ENCODE measurements at regions not wholly inside any gene's neighbourhood (a gene's known extent, or its start where the extent isn't known, plus 50 kb on each side); places are given as distances from the start of the nearest gene placed in this dataset.

DNA sequence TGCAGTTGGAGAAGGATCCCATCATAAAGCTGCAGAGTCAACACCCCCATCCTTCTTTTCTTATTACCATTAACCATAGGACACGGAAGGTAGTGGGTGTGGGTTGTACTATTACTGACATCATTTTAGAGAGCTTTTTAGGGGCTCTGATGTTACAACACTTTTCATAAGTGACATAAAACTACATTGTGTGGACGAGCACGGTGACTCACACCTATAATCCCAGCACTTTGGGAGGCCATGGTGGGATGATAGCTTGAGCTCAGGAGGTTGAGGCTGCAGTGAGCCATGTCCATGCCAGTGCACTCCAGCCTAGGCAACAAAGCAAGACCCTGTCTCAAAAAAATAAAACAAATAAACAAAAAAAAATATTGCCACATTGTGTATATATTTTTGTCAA is 167.1 kb downstream of the DUSP6 start:
- DNase-seq (ENCODE audit: low spot score): no peak

DNA sequence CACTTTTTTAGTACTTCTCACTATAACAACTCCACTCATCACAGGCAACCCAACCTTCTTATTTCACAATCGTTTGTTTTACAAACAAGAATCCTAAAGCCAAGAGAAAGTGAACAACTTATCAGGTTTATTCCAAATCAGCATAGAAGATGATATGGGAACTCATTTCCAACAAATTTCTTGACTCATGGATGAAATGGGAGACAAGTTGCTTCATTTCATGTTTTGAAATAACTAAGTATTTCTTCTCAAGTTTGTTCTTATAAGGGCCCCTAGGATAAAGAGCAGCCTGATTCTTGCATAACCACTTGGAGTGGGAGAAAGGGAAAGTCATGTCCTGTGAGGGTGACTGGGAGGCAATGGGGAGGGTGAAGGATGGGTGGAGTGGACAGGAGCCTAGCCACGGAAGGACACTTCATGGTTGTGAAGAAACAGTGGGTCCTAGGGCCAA is 168.3 kb downstream of the DUSP6 start:
- no peak for DNase-seq (ENCODE audit: low spot score)

DNA sequence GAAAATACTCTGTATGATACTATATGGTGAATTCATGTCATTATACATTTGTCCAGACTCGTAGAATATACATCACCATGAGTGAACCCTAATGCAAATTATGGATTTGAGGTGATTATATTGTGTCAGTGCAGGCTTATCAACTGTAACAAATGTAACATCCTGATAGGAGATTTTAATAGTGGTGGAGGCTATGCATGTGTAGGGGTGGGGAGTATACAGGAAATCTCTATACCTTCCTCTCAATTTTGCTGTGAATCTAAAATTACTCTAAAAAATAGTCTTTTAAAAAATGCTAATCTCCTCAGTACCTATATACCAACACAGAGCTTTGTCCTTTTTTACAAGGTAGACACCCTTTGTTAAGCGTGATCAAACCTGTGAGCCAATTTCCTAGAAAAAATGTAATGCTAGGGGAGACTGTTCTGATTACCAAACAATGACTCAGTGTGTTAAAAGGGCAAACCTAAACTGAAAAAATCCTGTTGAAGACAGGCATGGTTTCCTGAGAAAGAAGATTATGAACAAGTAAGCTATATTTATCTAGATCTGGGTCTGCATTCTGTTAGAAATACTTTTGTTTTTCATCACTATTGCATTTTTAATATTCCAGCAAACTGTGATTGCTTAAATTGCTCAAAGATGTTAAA is 170.9 kb downstream of the DUSP6 start:
- DNase-seq (ENCODE audit: low spot score): peak; percentile 38

DNA sequence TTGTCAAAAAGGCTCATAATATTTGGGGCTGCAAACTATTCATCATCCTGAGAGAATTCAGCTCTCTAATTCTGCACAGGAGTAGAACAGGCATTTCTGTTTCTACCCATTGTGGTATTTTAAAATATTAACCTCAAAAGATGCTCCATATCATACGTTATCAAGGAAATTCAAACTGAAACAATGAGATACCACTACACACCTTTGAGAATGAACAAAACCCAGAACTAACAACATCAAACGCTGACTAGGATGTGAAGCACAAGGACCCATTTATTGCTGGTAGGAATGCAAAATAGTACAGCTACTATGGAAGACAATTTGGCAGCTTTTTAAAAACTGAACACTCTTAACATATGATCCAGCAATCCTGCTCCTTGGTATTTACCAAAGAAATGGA is 171.8 kb downstream of the DUSP6 start:
- no peak for DNase-seq (ENCODE audit: low spot score)

DNA sequence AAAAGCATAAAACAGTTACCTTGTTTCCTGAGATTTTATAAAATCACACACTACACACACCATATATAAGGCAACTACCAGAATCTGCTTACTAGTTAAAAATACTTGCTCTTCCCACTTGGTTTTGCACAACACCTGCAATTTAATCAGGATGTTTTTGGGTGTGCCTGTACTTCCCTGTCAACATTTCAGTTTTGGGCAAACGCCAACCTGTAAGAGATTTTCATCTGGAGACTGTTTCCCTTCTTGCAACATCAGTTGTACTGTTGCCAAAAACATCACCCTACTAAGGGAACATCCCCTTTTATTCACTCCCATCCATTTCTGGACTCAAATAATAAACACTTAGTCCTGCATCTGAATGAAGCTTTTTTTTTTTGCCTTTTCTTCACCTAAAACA is 172.3 kb downstream of the DUSP6 start:
- DNase-seq (ENCODE audit: low spot score): no peak

DNA sequence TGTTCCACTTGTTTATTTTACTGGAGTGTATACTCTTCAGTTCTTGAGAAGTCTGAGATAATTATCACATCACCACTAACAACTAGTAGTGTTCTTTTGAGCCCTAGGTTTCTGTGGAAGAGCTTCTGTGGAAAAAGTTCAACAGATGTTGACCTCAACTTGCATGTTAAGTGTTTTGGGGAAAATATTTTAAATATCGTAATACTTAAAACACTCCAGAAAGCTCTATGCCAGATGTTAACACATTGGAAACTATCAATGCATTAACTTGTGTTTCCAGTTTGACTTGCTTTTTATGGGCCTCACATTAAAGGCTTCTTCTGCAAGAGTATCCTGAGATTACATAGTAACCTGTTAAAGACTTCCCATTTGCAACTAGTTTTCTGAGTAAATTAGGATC is 173.1 kb downstream of the DUSP6 start:
- no peak for DNase-seq (ENCODE audit: low spot score)

DNA sequence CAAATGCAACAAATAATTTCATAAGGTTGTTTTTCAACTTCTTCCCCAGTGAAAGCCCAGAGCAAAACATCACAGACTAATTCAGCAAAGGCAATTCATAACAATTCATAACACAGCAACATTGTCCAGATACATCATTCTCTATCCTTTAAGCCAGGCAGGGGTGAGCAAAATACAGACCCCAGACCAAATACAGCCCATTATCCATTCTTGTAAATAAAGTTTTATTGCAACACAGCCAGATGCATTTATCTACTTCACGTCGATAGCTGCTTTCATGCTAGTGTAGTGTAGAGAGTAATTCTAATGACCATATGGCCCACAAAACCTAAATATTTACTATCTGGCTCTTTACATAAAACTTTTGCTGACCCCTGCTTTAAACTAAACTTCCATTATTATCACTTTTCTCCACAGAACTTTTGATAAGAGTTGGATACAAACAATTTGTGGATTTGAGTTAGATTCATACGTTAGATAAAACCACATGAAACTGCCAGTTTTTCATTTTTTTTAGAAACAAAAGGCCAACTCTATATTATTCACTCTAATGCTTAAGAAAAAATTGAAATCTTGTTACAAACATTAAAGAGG is 174.4 kb downstream of the DUSP6 start:
- DNase-seq (ENCODE audit: low spot score): no peak

DNA sequence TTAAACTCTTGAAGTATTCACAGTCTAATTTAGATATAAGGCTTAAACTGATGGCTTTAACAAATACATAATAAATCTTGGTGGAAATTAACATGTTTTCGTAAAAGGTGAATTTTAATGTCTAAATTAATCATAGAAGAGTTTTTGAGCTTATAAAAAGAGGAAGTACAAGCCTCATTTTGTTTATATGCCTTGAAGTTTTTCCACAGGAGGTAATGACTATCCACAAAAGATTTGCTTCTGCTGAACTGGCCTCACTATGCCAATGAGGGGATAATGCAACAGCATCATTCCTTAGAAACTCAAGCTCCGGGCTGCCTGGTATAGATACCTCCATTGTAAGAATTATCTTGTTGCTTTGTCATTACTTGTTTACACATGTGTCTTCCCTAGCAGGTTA is 175.6 kb downstream of the DUSP6 start:
- DNase-seq (ENCODE audit: low spot score): no peak

DNA sequence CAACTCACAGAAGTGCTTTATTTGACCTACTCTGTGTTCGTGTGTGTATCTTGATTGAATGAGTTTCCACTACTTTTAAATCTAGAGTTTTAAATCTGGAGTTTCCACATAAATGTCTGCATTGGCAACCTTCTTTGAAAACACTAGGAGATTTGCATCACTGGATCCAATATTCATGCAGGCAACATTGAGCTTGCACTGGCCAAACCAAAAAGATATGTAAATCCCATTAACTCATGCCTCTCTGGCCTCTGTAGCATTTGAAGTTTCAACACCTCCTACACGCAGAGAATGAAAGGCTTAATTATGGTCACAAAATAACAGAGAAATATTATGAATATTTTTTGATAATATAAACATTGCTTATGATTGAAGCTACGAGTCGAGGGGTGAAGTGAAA is 178.6 kb downstream of the DUSP6 start:
- DNase-seq (ENCODE audit: low spot score): no peak

DNA sequence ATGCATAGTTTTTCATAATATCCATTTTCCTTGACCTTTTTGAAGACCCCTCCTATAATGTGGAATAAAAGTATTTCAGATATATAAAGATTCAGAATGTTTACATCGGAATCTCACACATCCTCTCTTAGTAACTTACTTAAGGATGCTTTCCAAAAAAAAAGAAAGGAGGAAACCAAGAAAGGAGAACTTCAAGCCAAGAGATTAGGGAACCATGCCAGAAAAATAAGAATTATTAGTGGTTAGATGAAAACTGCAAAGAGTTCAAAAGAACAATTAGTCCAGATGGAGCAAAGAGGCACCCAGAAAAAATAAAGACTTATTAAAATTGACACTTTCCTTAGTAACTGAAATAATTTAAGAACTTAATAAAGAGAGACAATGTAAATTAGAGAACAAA is 179.2 kb downstream of the DUSP6 start:
- no peak for DNase-seq (ENCODE audit: low spot score)

DNA sequence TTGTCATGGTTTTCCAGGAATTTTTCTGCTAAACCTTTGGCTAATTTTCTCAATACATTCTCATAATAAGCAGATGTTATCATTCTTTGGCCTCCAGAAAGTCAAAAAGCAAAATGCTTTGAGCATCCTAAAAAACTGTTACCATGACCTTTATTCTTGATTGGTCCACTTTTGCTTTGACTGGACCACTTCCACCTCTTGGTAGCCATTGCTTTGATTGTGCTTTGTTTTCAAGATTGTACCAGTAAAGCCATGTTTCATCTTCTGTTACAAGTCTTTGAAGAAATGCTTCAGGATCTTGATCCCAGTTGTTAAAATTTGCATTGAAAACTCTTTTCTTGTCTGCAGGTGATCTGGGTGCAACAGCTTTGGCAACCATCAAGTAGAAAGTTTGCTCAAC is 180.1 kb downstream of the DUSP6 start:
- no peak for DNase-seq (ENCODE audit: low spot score)

DNA sequence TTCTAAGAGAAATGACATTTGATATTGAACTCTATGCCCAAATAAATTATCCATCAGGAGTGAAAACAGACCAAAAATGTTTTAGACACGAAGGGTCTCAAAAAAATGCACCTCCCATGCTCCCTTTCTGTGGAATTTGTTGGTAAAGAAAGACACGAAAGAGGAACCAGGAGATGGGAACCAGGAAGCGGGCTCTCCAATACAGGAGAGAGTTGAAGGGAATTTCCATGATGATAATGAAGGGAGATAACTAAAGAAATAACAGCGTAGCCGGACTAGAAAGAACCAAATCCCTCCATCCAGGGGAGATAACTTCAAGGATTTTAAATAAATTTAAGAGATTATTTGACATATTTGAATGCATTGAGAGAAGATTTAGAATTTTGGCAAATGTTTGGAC is 183.0 kb downstream of the DUSP6 start:
- DNase-seq (ENCODE audit: low spot score): no peak

DNA sequence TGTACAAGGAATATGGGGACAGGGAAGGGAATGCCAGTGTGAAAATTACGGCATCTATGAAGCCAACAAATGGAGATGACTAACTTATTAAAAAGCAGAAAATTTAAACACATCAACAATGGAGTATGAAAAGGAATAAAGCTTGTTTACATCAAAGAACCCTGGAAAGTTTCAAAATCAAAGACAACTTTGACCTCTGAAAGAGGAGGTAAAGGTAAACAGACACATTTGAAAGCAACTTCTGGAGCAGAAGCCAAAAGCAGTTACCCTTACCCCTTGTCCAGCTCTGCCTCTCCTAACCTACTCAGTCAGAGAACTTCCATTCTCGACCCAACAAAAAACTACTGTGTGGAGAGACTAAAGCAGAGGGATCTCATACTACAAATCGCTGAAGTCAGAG is 184.3 kb downstream of the DUSP6 start:
- DNase-seq (ENCODE audit: low spot score): no peak

DNA sequence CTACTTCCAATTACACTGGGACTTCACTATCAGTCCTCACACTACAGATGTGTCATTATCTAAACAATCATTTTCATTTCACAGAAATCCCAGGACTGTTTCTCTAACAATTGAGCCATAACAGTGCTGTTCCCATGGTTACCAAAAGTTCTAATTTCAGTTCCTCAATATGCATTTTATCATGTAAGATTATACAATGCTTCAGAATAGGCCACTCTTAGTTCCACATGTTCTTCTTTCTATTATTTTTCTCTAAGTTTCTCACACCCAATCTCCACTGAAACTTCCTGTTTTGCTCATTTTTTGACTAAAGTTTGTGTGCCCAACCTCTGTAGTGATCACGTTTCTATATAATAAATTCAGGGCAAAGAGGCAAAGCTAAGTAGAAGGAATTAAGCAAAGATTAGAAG is 185.8 kb downstream of the DUSP6 start:
- no peak for DNase-seq (ENCODE audit: low spot score)

DNA sequence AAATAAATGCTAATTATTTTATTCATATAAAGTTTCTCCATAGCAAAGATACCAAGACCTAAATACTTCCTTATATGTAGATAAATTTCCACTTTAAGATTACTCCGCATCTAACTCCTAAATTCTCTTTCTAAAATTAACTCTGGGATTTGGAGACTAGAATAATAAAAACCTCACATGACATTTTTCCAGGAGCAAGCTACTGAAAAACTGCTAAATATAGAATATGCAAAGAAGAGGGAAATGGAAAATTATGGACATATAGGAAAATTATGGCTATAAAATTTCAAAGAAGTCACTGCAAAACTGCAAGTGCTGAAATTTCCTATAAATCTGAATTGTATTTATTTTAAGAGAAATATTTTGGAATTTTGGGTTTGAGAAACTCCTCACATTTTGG is 186.2 kb downstream of the DUSP6 start:
- no peak for DNase-seq (ENCODE audit: low spot score)

DNA sequence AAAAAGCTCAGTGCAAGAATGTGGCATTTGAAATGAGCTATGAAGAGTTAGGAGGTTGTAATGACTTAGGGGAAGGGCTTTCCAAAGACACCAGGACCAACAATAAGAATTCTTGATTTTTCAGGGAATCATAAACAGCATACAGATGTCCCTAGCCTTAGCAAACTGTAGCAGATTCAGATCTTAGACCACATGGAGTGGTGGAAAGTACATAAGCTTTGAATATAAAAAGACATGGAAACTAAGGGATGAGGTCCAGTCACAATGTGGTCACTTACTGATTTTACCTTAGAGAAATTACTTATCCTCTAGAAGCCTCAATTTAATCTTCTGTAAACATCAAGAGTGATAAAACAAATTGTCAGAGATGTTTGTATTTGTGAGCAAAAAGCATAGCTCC is 186.6 kb downstream of the DUSP6 start:
- no peak for DNase-seq (ENCODE audit: low spot score)

DNA sequence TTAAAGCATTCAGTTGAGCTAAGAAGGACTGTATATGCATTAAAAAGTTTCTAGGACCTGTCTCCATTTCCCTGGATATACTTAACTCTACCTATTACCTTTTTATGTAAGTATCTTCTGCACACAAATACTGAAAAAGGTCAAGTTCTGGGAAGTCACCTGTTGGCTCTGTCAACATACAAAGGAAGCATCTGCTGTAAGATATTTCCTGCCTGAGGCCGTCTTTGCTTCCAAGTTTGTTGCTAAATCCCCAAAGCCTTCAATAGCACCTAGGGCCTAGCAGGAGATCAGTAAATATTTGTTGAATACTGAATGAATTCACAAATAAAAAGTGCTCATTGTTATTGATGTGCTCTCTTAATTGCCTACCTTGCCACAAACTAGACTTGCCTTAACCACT is 188.4 kb downstream of the DUSP6 start:
- DNase-seq (ENCODE audit: low spot score): no peak

DNA sequence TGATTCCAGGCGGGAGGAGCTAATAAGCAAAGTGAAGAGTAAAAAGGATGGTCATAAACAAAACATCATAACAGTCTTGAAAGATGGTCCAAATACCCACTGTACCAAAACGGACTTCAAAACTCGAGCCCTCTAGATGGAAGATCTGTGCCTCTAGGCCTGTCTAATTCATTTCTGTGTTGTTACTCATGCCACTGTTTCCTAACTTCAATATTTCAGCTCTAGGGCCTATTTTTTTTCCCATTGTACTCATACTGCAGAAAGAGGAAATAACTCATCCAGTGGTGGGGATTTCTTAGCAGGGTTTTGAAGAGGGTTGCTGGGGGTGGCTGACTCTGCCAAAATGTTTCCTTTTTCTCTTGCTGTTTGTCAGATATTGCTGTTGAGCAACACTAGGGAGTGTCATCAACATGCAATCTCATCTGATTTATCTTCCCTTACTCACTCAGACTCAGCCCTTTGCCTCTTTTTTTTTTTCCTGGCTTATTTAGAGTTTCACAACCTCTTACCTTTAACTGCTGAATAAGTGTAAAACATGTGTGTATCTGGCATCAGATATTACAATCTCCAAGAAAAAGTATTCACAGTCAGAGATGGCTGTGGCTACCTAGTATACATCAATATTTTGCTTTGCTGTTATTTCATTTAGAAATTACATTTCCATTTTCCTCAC is 189.6 kb downstream of the DUSP6 start:
- DNase-seq (ENCODE audit: low spot score): peak; percentile 95

DNA sequence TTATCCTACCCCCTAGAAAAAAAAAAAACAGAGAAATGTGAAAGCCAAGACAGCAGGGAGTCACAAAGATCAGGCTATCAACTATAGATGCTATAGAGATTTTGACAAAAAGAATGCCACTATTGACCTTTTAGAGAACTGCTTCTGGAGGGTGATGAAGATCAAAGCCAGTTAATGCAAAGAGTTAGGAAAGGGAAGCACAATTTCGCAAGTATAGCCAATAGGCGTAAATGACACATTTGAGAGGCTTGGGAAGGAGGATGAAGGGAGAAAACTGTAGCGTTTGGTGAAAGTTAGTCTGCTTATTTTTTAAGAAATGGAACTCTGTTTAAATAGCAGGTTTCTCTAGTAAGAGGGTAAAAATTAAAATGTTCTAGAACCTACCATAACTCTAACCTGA is 190.7 kb downstream of the DUSP6 start:
- DNase-seq (ENCODE audit: low spot score): no peak

DNA sequence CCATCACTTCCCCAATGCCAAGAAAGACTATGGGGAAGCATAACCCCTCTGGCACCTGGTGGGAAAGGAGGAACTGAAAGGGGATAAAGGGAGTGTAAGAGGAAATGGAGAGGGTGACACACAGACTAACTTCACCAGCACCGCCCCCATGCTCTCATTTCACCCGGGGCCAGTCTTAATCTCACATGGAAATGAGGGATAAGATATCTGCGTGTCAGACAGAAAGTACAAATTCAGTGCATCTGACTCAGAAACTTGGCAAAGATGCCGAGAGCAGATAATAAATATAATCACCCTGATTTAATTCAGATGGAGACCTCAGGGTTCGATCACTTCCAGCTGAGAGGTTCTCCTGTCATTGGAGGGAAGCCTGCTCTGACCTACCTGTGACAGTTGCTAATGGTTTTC is 191.6 kb downstream of the DUSP6 start:
- DNase-seq (ENCODE audit: low spot score): peak; percentile 84

DNA sequence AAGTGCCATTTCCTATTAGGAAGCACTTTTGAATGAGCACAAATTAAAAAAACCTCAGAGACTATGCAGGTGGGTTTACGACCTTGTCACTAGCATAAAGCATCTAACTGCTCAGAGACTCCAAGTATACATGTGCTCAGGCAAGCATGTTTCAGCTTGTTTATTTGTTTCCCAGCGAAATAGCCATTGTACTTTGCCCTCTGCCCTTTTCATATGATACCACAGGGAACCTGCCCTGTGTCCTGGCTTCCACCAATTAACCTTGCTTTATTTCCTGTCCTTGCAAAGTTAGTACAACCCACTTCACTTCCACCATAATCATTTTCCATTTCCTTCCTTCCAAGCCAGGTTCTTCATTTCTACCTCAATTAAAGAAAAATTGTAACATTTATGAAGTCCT is 194.9 kb downstream of the DUSP6 start:
- DNase-seq (ENCODE audit: low spot score): no peak

DNA sequence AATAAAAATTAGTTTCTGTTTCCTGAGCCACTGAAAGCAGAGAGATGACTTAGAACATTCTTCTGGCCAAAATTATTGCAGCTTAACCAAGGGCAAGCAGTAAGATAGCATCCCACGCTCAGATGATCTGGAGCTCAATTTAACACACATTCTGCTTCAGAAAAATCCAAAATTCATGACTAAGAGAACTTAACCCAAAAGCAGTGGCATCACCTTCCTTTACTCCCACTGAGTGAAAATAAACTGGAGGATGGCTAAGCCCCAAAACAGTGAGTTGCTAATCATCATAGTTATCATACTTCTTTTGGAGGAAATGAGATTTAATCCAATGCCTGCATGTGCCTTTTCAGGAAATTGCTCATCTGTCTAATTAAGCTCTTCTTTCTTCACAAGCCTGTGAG is 195.4 kb downstream of the DUSP6 start:
- DNase-seq (ENCODE audit: low spot score): peak; percentile 64

DNA sequence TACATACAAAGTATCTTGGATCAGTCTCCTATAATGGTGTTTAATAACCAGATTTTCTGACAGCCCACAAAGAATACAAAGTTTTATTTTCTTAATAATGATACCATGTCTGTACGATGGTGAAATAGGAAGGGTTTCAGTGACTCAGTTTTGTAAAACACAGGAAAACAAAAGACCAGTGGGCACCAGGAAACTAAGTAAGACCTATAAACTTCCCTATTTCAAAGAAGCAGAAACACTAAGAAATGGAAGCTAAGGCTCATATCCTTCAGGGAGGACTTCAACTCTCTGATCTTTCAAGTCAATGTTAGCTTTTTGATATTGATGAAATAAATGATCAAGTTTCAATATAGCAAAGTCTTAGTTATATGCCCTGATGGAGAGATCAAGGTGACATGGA is 196.0 kb downstream of the DUSP6 start:
- DNase-seq (ENCODE audit: low spot score): no peak

DNA sequence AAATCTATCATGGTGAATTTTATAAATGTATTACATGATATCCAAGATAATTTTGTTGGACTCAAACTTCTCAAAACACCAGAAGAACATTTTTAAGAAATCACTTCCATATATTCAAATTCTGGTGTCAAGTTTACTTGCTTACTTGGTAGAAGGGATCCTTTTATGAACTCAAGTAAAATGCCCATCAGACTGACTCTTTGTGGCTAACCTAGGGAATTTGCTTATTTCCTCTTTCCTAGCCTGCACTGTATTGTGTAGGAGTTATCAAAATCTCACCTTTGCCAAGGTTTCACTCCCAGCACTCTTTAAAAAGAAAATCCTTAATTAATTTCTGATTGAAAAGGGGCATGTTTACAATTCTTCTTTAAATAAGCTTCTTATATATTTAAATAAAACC is 196.5 kb downstream of the DUSP6 start:
- DNase-seq (ENCODE audit: low spot score): no peak
